ENCODE measurements at regions not wholly inside any gene's neighbourhood (a gene's known extent, or its start where the extent isn't known, plus 50 kb on each side); places are given as distances from the start of the nearest gene placed in this dataset.
"Not testable (repeated sequence)": the region's sequence is repeated elsewhere in the genome, so short reads cannot be mapped to it uniquely, and the experiment has no call there.

DNA sequence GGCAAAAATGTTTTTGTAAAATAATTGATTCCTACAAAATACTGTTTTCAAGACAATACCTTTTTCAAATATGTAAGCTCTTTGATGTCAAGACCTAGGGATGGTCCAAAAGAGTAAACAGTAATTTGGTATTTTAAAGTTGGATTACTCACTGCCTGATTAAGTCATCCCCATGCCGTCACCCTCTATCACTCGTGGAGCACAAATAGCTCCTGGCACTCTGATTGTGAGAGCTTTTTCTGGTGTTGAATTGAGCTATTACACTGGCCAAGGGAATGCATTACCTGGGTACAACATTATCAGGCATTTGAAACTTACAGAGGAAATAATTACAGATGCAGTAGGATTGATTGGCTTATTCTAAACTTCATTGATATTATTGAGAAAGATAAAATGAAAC is 231.9 kb upstream of the GRM3 start:
- no peaks in the 10 kb centered on the region for H3K4me1 ChIP-seq
- intact Hi-C loops (cut with DNase I) = no loop called here
- DNase-seq = no peak
- no peaks in the 10 kb centered on the region for H3K9me3 ChIP-seq
- no peak overlapping the region for H3K4me3 ChIP-seq
- no peak for TF ChIP-seq CTCF (IDR thresholded peaks at IDR 0.05)
- ATAC-seq = no peak
- H3K27me3 ChIP-seq (ENCODE audit: insufficient read depth in 3 of 3, low read length in 2 of 3) = no peaks in the 10 kb centered on the region
- H3K27ac ChIP-seq = no peak overlapping the region
- H3K36me3 ChIP-seq (ENCODE audit: insufficient read depth in 1 of 2, low read depth in 1 of 2) = no peaks in the 10 kb centered on the region
- 43 to 67% (median 62%) methylated on average over 2 of the region's 2 CpGs for WGBS, 3 donors

- 55 to 71% (median 59%) methylated on average over 7 of the region's 7 CpGs for WGBS, 3 donors
Observed at GRCh38 chr7:86407291-86407690, 236.4 kb upstream of the GRM3 start.

DNA sequence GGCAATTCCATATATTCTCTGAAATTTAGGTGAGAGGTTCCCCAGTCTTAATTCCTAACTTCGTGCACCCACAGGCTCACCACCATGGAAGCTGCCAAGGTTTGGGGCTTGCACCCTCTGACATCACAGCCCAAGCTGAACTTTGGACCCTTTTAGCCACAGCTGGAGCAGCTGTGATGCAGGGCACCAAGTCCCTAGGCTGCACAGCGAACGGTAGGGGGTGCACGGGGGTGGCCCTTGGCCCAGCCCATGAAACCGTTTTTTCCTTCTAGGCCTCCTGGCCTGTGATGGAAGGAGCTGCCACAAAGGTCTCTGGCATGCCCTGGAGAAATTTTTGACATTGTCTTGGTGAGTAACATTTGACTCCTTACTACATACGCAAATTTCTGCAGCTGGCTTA is 251.9 kb upstream of the GRM3 start:
- Histone ChIP-seq H3K4me3 (no peak overlapping the region), H3K27ac (no peak overlapping the region), H3K27me3 (ENCODE audit: insufficient read depth in 3 of 3, low read length in 2 of 3) (no peaks in the 10 kb centered on the region), H3K36me3 (ENCODE audit: insufficient read depth in 1 of 2, low read depth in 1 of 2) (no peaks in the 10 kb centered on the region), H3K9me3 (no peaks in the 10 kb centered on the region), H3K4me1 (no peaks in the 10 kb centered on the region)
- intact Hi-C loops (cut with DNase I) = no loop called here
- no peak for ATAC-seq
- WGBS, 3 donors = 65 to 72% (median 67%) methylated on average over 6 of the region's 6 CpGs
- peak in 1 of 2 donors; percentile 26 for DNase-seq
- TF ChIP-seq CTCF (IDR thresholded peaks at IDR 0.05) = no peak

More at GRCh38 chr7:86407291-86407690, 236.4 kb upstream of the GRM3 start:
- TF ChIP-seq CTCF (IDR thresholded peaks at IDR 0.05) = no peak
- Histone ChIP-seq H3K27ac (no peak overlapping the region), H3K4me3 (no peak overlapping the region), H3K4me1 (no peaks in the 10 kb centered on the region), H3K36me3 (ENCODE audit: insufficient read depth in 1 of 2, low read depth in 1 of 2) (no peaks in the 10 kb centered on the region), H3K9me3 (no peaks in the 10 kb centered on the region), H3K27me3 (ENCODE audit: insufficient read depth in 3 of 3, low read length in 2 of 3) (peaks cover 0 to 2% (median 0%) of the 10 kb centered on the region in 3 donors)
- no peak for ATAC-seq
- intact Hi-C loops (cut with DNase I) = no loop called here
- DNase-seq = no peak

GRCh38 chr7:86375602-86376001 is 268.1 kb upstream of the GRM3 start:
- ATAC-seq; H3K27me3 ChIP-seq (ENCODE audit: insufficient read depth in 3 of 3, low read length in 2 of 3); H3K36me3 ChIP-seq (ENCODE audit: insufficient read depth in 1 of 2, low read depth in 1 of 2); DNase-seq; H3K9me3 ChIP-seq; H3K4me1 ChIP-seq; intact Hi-C loops (cut with DNase I); H3K4me3 ChIP-seq; H3K27ac ChIP-seq: not testable (repeated sequence)
- 86 to 94% (median 89%) methylated on average over 10 of the region's 10 CpGs for WGBS, 3 donors

DNA sequence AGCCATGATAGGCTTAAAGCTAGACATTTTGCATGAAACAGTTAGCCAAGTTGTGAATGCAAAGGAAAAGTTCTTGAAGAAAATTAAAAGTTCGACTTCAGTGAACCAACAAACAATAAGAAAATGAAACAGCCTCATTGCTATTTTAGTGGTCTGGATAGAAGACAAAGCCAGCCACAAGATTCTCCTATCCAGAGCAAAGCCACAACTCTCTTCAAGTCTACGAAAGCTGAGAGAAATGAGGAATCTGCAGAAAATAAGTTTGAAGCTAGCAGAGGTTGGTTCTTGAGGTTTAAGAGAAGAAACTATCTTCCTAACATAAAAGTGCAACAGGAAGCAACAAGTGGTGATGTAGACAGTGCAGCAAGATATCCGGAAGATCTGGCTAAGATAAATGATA is 271.4 kb upstream of the GRM3 start:
- no peak for ATAC-seq
- no peaks in the 10 kb centered on the region for H3K36me3 ChIP-seq (ENCODE audit: insufficient read depth in 1 of 2, low read depth in 1 of 2)
- TF ChIP-seq CTCF (IDR thresholded peaks at IDR 0.05) = no peak
- intact Hi-C loops (cut with DNase I) = no loop called here
- WGBS, 3 donors = 74 to 77% (median 74%) methylated on average over 3 of the region's 3 CpGs
- H3K9me3 ChIP-seq = no peaks in the 10 kb centered on the region
- H3K4me3 ChIP-seq = no peak overlapping the region
- H3K27ac ChIP-seq = no peak overlapping the region
- H3K4me1 ChIP-seq = no peaks in the 10 kb centered on the region
- H3K27me3 ChIP-seq (ENCODE audit: insufficient read depth in 3 of 3, low read length in 2 of 3) = no peaks in the 10 kb centered on the region
- no peak for DNase-seq

All from psoas muscle (tissue), 7 donors.